K562 (cell line): ENCODE measurements at regions not wholly inside any gene's neighbourhood (a gene's known extent, or its start where the extent isn't known, plus 50 kb on each side); places are given as distances from the start of the nearest gene placed in this dataset.

Experiments used
- ATAC-seq: fragments of 200-7000 bp; cut with Tn5 transposase; 3 replicates; pipeline ENCODE4 v1.9.1; 2020; ENCODE audit warnings: moderate library complexity
- BruUV-seq: library from RNA; stranded (reverse); fragments of 400-500 nt; replicated peaks from 2 replicates; lab custom pipeline; 2021; lab: Mats Ljungman, UMichigan
- CTCF ChIA-PET: fragments of 300-600 bp; formaldehyde crosslinking; extraction: SDS; loops from one replicate; lab custom pipeline; 2021; ENCODE audit warnings: low intra/inter-chr PET ratio; lab: Yijun Ruan, JAX
- POLR2A ChIA-PET: fragments of 300-600, 350-650 bp; sonication (Branson Sonifier 250); formaldehyde crosslinking; extraction: SDS; loops from one replicate; lab custom pipeline; 2021; ENCODE audit warnings: antibody characterized with exemption, inconsistent platforms; lab: Yijun Ruan, JAX
- DNase-seq, 4 experiments: peaks; one replicate each; pipeline versions ENCODE4 v3.0.0 to v3.0.0-alpha.2; 2011 to 2018; ENCODE audit warnings: low spot score in 3 of 4, mixed read lengths in 3 of 4; ENCODE audit errors: extremely low read depth in 1 of 4
- FAIRE-seq: peaks from 2 replicates; lab custom pipeline; 2011; peaks lifted over from hg19 to GRCh38; lab: Jason Lieb, UNC
- H2AFZ ChIP-seq: 2 replicates; pipeline ENCODE4 v1.6.0; 2011; ENCODE audit warnings: low read depth, low read length, control low read depth, inconsistent platforms
- H3K27ac ChIP-seq: fragments of 200-600 bp; 3 replicates; pipeline ENCODE4 v1.8.0; 2011; ENCODE audit warnings: low read depth, mild to moderate bottlenecking, control low read depth, inconsistent platforms, low read length, moderate library complexity, mixed read lengths; ENCODE audit errors: extremely low read depth
- H3K27me3 ChIP-seq, 2 experiments: fragments of 300-600 bp in 1 of 2; 2 replicates in 1 of 2; 3 replicates in 1 of 2; pipeline versions ENCODE4 v1.6.0 to v1.8.0; 2011; ENCODE audit warnings: inconsistent platforms in 2 of 2, low read length in 2 of 2, mild to moderate bottlenecking in 1 of 2, mixed read lengths in 1 of 2, moderate library complexity in 1 of 2; ENCODE audit not compliant: control insufficient read depth in 2 of 2, insufficient read depth in 2 of 2
- H3K36me3 ChIP-seq: fragments of 300-600 bp; 3 replicates; pipeline ENCODE4 v1.8.0; 2011; ENCODE audit warnings: mild to moderate bottlenecking, low read length, inconsistent platforms; ENCODE audit not compliant: control insufficient read depth, insufficient read depth
- H3K4me1 ChIP-seq, 2 experiments: fragments of 200-600 bp in 1 of 2; replicated peaks in 1 of 2; 2 replicates in 1 of 2; 3 replicates in 1 of 2; pipeline versions ENCODE4 v1.5.1 to v1.8.0; 2011; ENCODE audit warnings: inconsistent platforms in 2 of 2, low read length in 2 of 2, mild to moderate bottlenecking in 1 of 2, mixed read lengths in 1 of 2, moderate library complexity in 1 of 2; ENCODE audit not compliant: control insufficient read depth in 2 of 2, insufficient read depth in 2 of 2
- H3K4me2 ChIP-seq: 2 replicates; pipeline ENCODE4 v1.6.1; 2011; ENCODE audit warnings: low read length, control low read depth, inconsistent platforms, mixed read lengths; ENCODE audit not compliant: insufficient read depth
- H3K4me3 ChIP-seq: fragments of 200-600 bp; sonication (generic), shearing (Covaris generic); 2 replicates; pipeline ENCODE4 v1.5.1; 2016; ENCODE audit warnings: control low read depth, inconsistent platforms
- H3K79me2 ChIP-seq: fragments of 200-600 bp; 3 replicates; pipeline ENCODE4 v1.8.0; 2011; ENCODE audit warnings: low read length, inconsistent platforms; ENCODE audit not compliant: control insufficient read depth, insufficient read depth
- H3K9ac ChIP-seq, 2 experiments: 2 replicates each; pipeline versions ENCODE4 v1.6.0 to v1.6.1; 2011; ENCODE audit warnings: low read depth in 2 of 2, low read length in 2 of 2, control low read depth in 1 of 2, inconsistent platforms in 1 of 2, mild to moderate bottlenecking in 1 of 2, mixed read lengths in 1 of 2; ENCODE audit not compliant: insufficient read depth in 1 of 2
- H3K9me1 ChIP-seq: one replicate; pipeline ENCODE4 v1.6.0; 2011; ENCODE audit warnings: inconsistent platforms, mild to moderate bottlenecking, low read length, moderate library complexity; ENCODE audit not compliant: control insufficient read depth, insufficient read depth
- H3K9me3 ChIP-seq: replicated peaks from 2 replicates; pipeline ENCODE4 v1.5.1; 2011; ENCODE audit warnings: low read depth, low read length, inconsistent platforms; ENCODE audit not compliant: control insufficient read depth, insufficient read depth
- H4K20me1 ChIP-seq: replicated peaks from 2 replicates; pipeline ENCODE4 v1.6.1; 2011; ENCODE audit warnings: low read length, inconsistent platforms, mixed read lengths; ENCODE audit not compliant: control insufficient read depth, insufficient read depth
- BCOR ChIP-seq: fragments of 450-650 bp; IDR thresholded peaks from 2 replicates; pipeline ENCODE4 v1.6.1; 2016
- CBFB ChIP-seq: sonication (generic); formaldehyde crosslinking; IDR thresholded peaks from 2 replicates; pipeline ENCODE4 v1.4.0; 2020; ENCODE audit warnings: mild to moderate bottlenecking, missing genetic modification reagents
- CBX1 ChIP-seq: sonication (generic); IDR thresholded peaks from 2 replicates; pipeline ENCODE4 v1.6.1; 2016; ENCODE audit warnings: antibody characterized with exemption, low read depth, mild to moderate bottlenecking
- ESRRA ChIP-seq: fragments of 450-650 bp; IDR thresholded peaks from 2 replicates; pipeline ENCODE4 v1.6.1; 2014; ENCODE audit warnings: low read depth, mild to moderate bottlenecking, moderate library complexity, borderline replicate concordance
- HDAC8 ChIP-seq: fragments of 450-650 bp; IDR thresholded peaks from 2 replicates; pipeline ENCODE4 v1.6.1; 2016; ENCODE audit warnings: mild to moderate bottlenecking, missing genetic modification characterization, moderate library complexity, missing compliant biosample characterization
- HDGF ChIP-seq: fragments of 450-650 bp; IDR thresholded peaks from 2 replicates; pipeline ENCODE4 v1.6.1; 2016
- KAT8 ChIP-seq: fragments of 450-650 bp; IDR thresholded peaks from 2 replicates; pipeline ENCODE4 v1.6.1; 2016; ENCODE audit warnings: low read depth, mild to moderate bottlenecking
- KLF6 ChIP-seq: fragments of 250-450 bp; sonication (Bioruptor Pico); IDR thresholded peaks from 2 replicates; pipeline ENCODE4 v1.4.0; 2020; ENCODE audit warnings: mild to moderate bottlenecking, moderate library complexity, borderline replicate concordance
- NR0B1 ChIP-seq: fragments of 450-650 bp; IDR thresholded peaks from one replicate; pipeline ENCODE4 v1.6.1; 2018; ENCODE audit warnings: mild to moderate bottlenecking, moderate library complexity; ENCODE audit not compliant: partially characterized antibody
- RFX5 ChIP-seq: IDR thresholded peaks from 2 replicates; pipeline ENCODE4 v1.6.1; 2011; ENCODE audit warnings: low read depth, mild to moderate bottlenecking, improper control_type of control experiment, low read length
- SMARCA5 ChIP-seq: fragments of 450-650 bp; IDR thresholded peaks from 2 replicates; pipeline ENCODE4 v1.6.1; 2016
- SOX6 ChIP-seq: fragments of 450-650 bp; IDR thresholded peaks from 2 replicates; pipeline ENCODE4 v1.6.1; 2014; ENCODE audit warnings: mild to moderate bottlenecking
- SRSF3 ChIP-seq: fragments of 200-400 bp; formaldehyde crosslinking; IDR thresholded peaks from 2 replicates; pipeline ENCODE4 v1.6.1; 2016; ENCODE audit warnings: mild to moderate bottlenecking, low read length, moderate library complexity; ENCODE audit not compliant: insufficient read depth
- SUPT5H ChIP-seq: fragments of 450-650 bp; IDR thresholded peaks from 2 replicates; pipeline ENCODE4 v1.6.1; 2016
- TCF7 ChIP-seq: sonication (generic); IDR thresholded peaks from 2 replicates; pipeline ENCODE4 v1.6.1; 2016; ENCODE audit warnings: antibody characterized with exemption, borderline replicate concordance
- U2AF2 ChIP-seq: fragments of 200-400 bp; formaldehyde crosslinking; optimal IDR thresholded peaks from 2 replicates; pipeline ENCODE3; 2017; ENCODE audit warnings: low read depth, mild to moderate bottlenecking, low read length
- ZNF12 ChIP-seq: sonication (generic); formaldehyde crosslinking; IDR thresholded peaks from 2 replicates; pipeline ENCODE4 v1.4.0; 2020; ENCODE audit warnings: mild to moderate bottlenecking, missing genetic modification reagents
- ZNF146 ChIP-seq: IDR thresholded peaks from one replicate; pipeline ENCODE4 v1.6.1; 2018; ENCODE audit warnings: missing compliant biosample characterization; ENCODE audit not compliant: unreplicated experiment
- WGBS: fragments of 100-300 bp; shearing (Covaris generic); methylation state at CpG from one replicate; pipeline ENCODE4 v1.1.6; 2016; ENCODE audit warnings: low coverage, mixed read lengths; ENCODE audit not compliant: insufficient coverage; ENCODE audit errors: missing lambda C conversion rate; 5-methylcytosine and 5-hydroxymethylcytosine counted together
- in situ Hi-C: fragments of 300-500 bp; cut with MboI; formaldehyde crosslinking; loops from 4 replicates; pipeline ENCODE4 v1.15.0; 2018; ENCODE audit warnings: inconsistent platforms, mixed read lengths
- intact Hi-C: fragments of 100-400 bp; cut with micrococcal nuclease; formaldehyde crosslinking; loops from 2 replicates; pipeline ENCODE4 v1.14.2; 2022
- TF ChIP-seq, protein P1 (sequence below): sonication (generic); IDR thresholded peaks from 2 replicates; pipeline ENCODE4 v1.6.1; 2016
- TF ChIP-seq, protein P2 (sequence below): fragments of 250-450 bp; sonication (Bioruptor Pico); IDR thresholded peaks from 2 replicates; pipeline ENCODE4 v1.5.0; 2021; ENCODE audit warnings: mild to moderate bottlenecking, moderate library complexity

GRCh38 chr16:5635331-5635730, 537.7 kb upstream of the EEF2KMT start:
- intact Hi-C loops: no loop called here
- H3K9me1 ChIP-seq: no peaks in the 10 kb centered on the region
- H3K9ac ChIP-seq: no peak overlapping the region
- no peaks in the 10 kb centered on the region for H3K4me1 ChIP-seq
- POLR2A ChIA-PET: no interaction called here
- H3K36me3 ChIP-seq: no peaks in the 10 kb centered on the region
- H3K4me2 ChIP-seq: no peak overlapping the region
- no peaks in the 10 kb centered on the region for H3K27me3 ChIP-seq
- BruUV-seq: no TSS peak
- no peak for ATAC-seq
- in situ Hi-C loops: no loop called here
- H3K4me3 ChIP-seq: no peak overlapping the region
- no peaks in the 10 kb centered on the region for H3K79me2 ChIP-seq
- no peaks in the 10 kb centered on the region; the same call in 1 of the 2 replicates for H4K20me1 ChIP-seq
- no peak for DNase-seq
- no peaks in the 10 kb centered on the region for H3K9me3 ChIP-seq
- 4% methylated on average over 2 of the region's 2 CpGs for WGBS
- no peak overlapping the region for H2AFZ ChIP-seq
- FAIRE-seq: no peak
- CTCF ChIA-PET: no interaction called here
- TF ChIP-seq SRSF3 (no peak), KLF6 (CRISPR knock-in tag) (no peak), SOX6 (no peak), HDAC8 (no peak), ZNF12 (no peak), HDGF (no peak), CBX1 (no peak), ESRRA (no peak), BCOR (no peak), SUPT5H (no peak), KAT8 (no peak), CBFB (no peak), NR0B1 (no peak), ZNF146 (CRISPR knock-in tag) (no peak), U2AF2 (no peak), TCF7 (no peak), SMARCA5 (no peak), RFX5 (no peak)
- TF ChIP-seq, protein P1, sequence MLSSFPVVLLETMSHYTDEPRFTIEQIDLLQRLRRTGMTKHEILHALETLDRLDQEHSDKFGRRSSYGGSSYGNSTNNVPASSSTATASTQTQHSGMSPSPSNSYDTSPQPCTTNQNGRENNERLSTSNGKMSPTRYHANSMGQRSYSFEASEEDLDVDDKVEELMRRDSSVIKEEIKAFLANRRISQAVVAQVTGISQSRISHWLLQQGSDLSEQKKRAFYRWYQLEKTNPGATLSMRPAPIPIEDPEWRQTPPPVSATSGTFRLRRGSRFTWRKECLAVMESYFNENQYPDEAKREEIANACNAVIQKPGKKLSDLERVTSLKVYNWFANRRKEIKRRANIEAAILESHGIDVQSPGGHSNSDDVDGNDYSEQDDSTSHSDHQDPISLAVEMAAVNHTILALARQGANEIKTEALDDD: no peak
- TF ChIP-seq, protein P2, sequence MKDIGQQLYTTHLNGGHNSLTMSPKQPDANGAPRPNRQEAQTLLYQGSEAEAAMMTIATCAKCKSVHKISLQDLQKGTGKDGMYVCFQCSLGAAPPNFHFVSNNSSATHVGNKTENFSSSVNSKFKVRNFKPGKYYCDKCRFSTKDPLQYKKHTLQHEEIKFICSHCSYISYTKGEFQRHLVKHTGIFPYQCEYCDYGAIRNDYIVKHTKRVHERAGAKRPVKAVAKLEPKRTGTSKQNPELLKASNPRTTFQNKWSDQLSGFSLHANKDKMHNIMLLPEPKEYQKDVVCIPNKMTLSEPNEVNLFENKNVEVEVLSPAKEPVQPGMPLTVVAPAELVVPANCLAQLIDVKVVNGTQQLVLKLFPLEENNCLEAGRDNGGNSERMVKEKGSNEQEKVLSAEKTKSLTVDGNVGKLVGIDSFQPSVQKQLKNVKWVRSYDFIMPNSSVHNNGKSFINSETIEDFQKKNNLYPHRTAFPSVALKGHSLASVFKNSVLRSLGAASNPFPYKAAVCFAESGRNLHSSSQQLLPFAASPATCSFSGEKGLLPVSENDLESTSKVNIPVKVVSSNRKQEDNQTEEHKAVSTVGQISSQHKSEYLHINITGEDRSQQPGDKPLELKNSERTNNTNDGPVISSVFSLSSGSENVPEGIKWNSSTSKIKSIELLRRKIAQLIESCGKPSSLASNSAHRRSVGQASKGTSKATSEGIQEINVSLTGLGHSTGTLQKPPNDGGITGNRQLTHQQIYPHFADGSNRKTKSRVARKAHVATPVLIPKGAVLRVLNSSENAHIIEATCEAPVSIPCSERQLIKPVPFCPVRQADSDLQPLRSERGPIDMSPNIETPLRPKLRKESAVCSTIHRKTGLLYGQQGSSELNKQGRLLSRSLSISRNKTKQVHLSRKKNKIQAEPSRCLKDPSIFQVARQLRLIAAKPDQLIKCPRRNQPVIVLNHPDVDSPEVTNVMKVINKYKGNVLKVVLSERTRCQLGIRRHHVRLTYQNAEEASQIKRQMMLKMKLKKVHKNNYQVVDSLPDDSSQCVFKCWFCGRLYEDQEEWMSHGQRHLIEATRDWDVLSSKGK (CRISPR knock-in tag): no peak
- TF ChIP-seq, all 486 proteins: peak for 0
- H3K27ac ChIP-seq: no peak overlapping the region
